H1 (cell line): ENCODE measurements at regions not wholly inside any gene's neighbourhood (a gene's known extent, or its start where the extent isn't known, plus 50 kb on each side); places are given as distances from the start of the nearest gene placed in this dataset.

Experiments
- CTCF ChIA-PET: fragments of 300-600 bp; sonication (Branson Sonifier 250); formaldehyde crosslinking; loops from one replicate; lab custom pipeline; 2021; ENCODE audit not compliant: partially characterized antibody; lab: Charles Lee
- POLR2A ChIA-PET: fragments of 300-600 bp; sonication (Branson Sonifier 250); formaldehyde crosslinking; loops from one replicate; lab custom pipeline; 2021; ENCODE audit warnings: inconsistent platforms; ENCODE audit not compliant: partially characterized antibody; lab: Charles Lee
- DNase-seq, 2 experiments: peaks; one replicate each; pipeline versions ENCODE4 v3.0.0 to v3.0.0-alpha.2; 2010 to 2022; ENCODE audit warnings: low spot score in 2 of 2, low read depth in 1 of 2, mixed read lengths in 1 of 2
- FAIRE-seq: peaks from 2 replicates; lab custom pipeline; 2011; peaks lifted over from hg19 to GRCh38; lab: Jason Lieb, UNC
- H2AFZ ChIP-seq: 2 replicates; pipeline ENCODE4 v1.8.1; 2012; ENCODE audit warnings: low read length, inconsistent platforms
- H2AK5ac ChIP-seq: 2 replicates; pipeline ENCODE4 v1.6.1; 2013; ENCODE audit warnings: low read depth, low read length
- H2BK120ac ChIP-seq: replicated peaks from 2 replicates; pipeline ENCODE3; 2013; ENCODE audit warnings: low read depth, low read length, inconsistent platforms
- H2BK12ac ChIP-seq: 2 replicates; pipeline ENCODE4 v1.6.1; 2013; ENCODE audit warnings: low read depth, low read length
- H2BK15ac ChIP-seq: 2 replicates; pipeline ENCODE4 v1.6.1; 2013; ENCODE audit warnings: low read length
- H2BK20ac ChIP-seq: 2 replicates; pipeline ENCODE4 v1.6.1; 2013; ENCODE audit warnings: low read length
- H2BK5ac ChIP-seq: 2 replicates; pipeline ENCODE4 v1.6.1; 2013; ENCODE audit warnings: low read depth, low read length
- H3K14ac ChIP-seq: 2 replicates; pipeline ENCODE4 v1.6.1; 2013; ENCODE audit warnings: inconsistent platforms; ENCODE audit not compliant: insufficient read length
- H3K18ac ChIP-seq: 2 replicates; pipeline ENCODE4 v1.6.1; 2013; ENCODE audit warnings: low read length; ENCODE audit errors: extremely low read depth
- H3K23ac ChIP-seq: 2 replicates; pipeline ENCODE4 v1.6.1; 2013; ENCODE audit warnings: inconsistent platforms; ENCODE audit not compliant: insufficient read length
- H3K23me2 ChIP-seq: 2 replicates; pipeline ENCODE4 v1.6.1; 2013; ENCODE audit warnings: low read depth, low read length
- H3K27ac ChIP-seq: 2 replicates; pipeline ENCODE4 v1.6.1; 2011; ENCODE audit warnings: low read depth, low read length, inconsistent platforms
- H3K27me3 ChIP-seq, 4 experiments: replicated peaks in 1 of 4; 1 replicate in 1 of 4; 2 replicates in 3 of 4; pipeline versions ENCODE4 v1.6.1 to v1.8.1; 2011 to 2013; ENCODE audit warnings: low read length in 3 of 4, mild to moderate bottlenecking in 3 of 4, inconsistent platforms in 2 of 4, mixed read lengths in 2 of 4, moderate library complexity in 1 of 4; ENCODE audit not compliant: control insufficient read depth in 3 of 4, insufficient read depth in 3 of 4; ENCODE audit errors: extremely low read depth in 1 of 4
- H3K36me3 ChIP-seq, 4 experiments: 2 replicates each; pipeline versions ENCODE4 v1.6.1 to v1.8.1; 2011 to 2013; ENCODE audit warnings: mild to moderate bottlenecking in 4 of 4, low read length in 3 of 4, moderate library complexity in 2 of 4, control low read depth in 1 of 4, inconsistent platforms in 1 of 4; ENCODE audit not compliant: insufficient read depth in 4 of 4, control insufficient read depth in 2 of 4
- H3K4ac ChIP-seq: replicated peaks from 2 replicates; pipeline ENCODE3; 2013; ENCODE audit warnings: low read length, low read depth, mixed read lengths, inconsistent platforms; ENCODE audit not compliant: insufficient read length
- H3K4me1 ChIP-seq, 4 experiments: replicated peaks in 1 of 4; 1 replicate in 1 of 4; 2 replicates in 3 of 4; pipeline versions ENCODE4 v1.6.1 to v1.8.1; 2011 to 2013; ENCODE audit warnings: low read length in 3 of 4, inconsistent platforms in 2 of 4, mixed read lengths in 1 of 4; ENCODE audit not compliant: insufficient read depth in 4 of 4, control insufficient read depth in 3 of 4
- H3K4me2 ChIP-seq, 2 experiments: 2 replicates each; pipeline versions ENCODE4 v1.6.1 to v1.8.1; 2011 to 2013; ENCODE audit warnings: low read depth in 2 of 2, low read length in 2 of 2, control low read depth in 1 of 2, inconsistent platforms in 1 of 2, mild to moderate bottlenecking in 1 of 2; ENCODE audit not compliant: insufficient read depth in 1 of 2
- H3K4me3 ChIP-seq, 4 experiments: fragments of 200-600, 300-600 bp in 1 of 4; sonication (generic), shearing (Covaris generic), sonication (Bioruptor Twin) in 1 of 4; 2 replicates each; pipeline versions ENCODE4 v1.5.1 to v1.8.1; 2011 to 2016; ENCODE audit warnings: low read length in 4 of 4, low read depth in 3 of 4, control low read depth in 2 of 4, inconsistent platforms in 2 of 4, mild to moderate bottlenecking in 2 of 4, mixed read lengths in 1 of 4, moderate library complexity in 1 of 4; ENCODE audit not compliant: insufficient read depth in 2 of 4; ENCODE audit errors: extremely low read depth in 1 of 4
- H3K56ac ChIP-seq: replicated peaks from 2 replicates; pipeline ENCODE3; 2013; ENCODE audit warnings: low read depth, mild to moderate bottlenecking, mixed read lengths, low read length, inconsistent platforms; ENCODE audit not compliant: insufficient read length
- H3K79me1 ChIP-seq: 2 replicates; pipeline ENCODE4 v1.6.1; 2013; ENCODE audit warnings: low read depth, low read length, control low read depth
- H3K79me2 ChIP-seq, 2 experiments: 2 replicates each; pipeline versions ENCODE4 v1.6.1 to v1.8.1; 2012 to 2013; ENCODE audit warnings: low read length in 2 of 2, mild to moderate bottlenecking in 2 of 2, inconsistent platforms in 1 of 2; ENCODE audit not compliant: insufficient read depth in 2 of 2, control insufficient read depth in 1 of 2
- H3K9ac ChIP-seq, 4 experiments: replicated peaks in 1 of 4; 1 replicate in 1 of 4; 2 replicates in 3 of 4; pipeline versions ENCODE4 v1.6.1 to v1.8.1; 2011 to 2013; ENCODE audit warnings: low read depth in 3 of 4, low read length in 3 of 4, control low read depth in 2 of 4, mild to moderate bottlenecking in 2 of 4, moderate library complexity in 2 of 4, inconsistent platforms in 1 of 4; ENCODE audit errors: extremely low read depth in 1 of 4
- H3K9me3 ChIP-seq, 2 experiments: 2 replicates each; pipeline versions ENCODE4 v1.6.1 to v1.8.1; 2012 to 2013; ENCODE audit warnings: mild to moderate bottlenecking in 2 of 2, moderate library complexity in 2 of 2, control low read depth in 1 of 2, inconsistent platforms in 1 of 2, low read depth in 1 of 2, low read length in 1 of 2, mixed read lengths in 1 of 2; ENCODE audit not compliant: insufficient read depth in 2 of 2
- H4K20me1 ChIP-seq, 2 experiments: replicated peaks in 1 of 2; 2 replicates each; pipeline versions ENCODE3 to v1.8.1; 2011 to 2013; ENCODE audit warnings: inconsistent platforms in 2 of 2, low read length in 2 of 2, mild to moderate bottlenecking in 1 of 2; ENCODE audit not compliant: insufficient read depth in 2 of 2, control insufficient read depth in 1 of 2
- H4K5ac ChIP-seq: 2 replicates; pipeline ENCODE4 v1.6.1; 2013; ENCODE audit warnings: low read length, low read depth, mixed read lengths, inconsistent platforms; ENCODE audit not compliant: insufficient read length
- H4K8ac ChIP-seq: 2 replicates; pipeline ENCODE4 v1.8.0; 2013; ENCODE audit warnings: mild to moderate bottlenecking, moderate library complexity, low read length, inconsistent platforms; ENCODE audit not compliant: insufficient read depth; ENCODE audit errors: extremely low read depth
- H4K91ac ChIP-seq: replicated peaks from 2 replicates; pipeline ENCODE3; 2013; ENCODE audit warnings: low read length, mixed read lengths, inconsistent platforms; ENCODE audit not compliant: insufficient read length
- CREB1 ChIP-seq: IDR thresholded peaks from 2 replicates; pipeline ENCODE4 v1.6.1; 2012; ENCODE audit warnings: inconsistent platforms
- KDM1A ChIP-seq: fragments of 200-600, 300-600 bp; sonication (generic); IDR thresholded peaks from 2 replicates; pipeline ENCODE4 v1.7.1; 2016; ENCODE audit warnings: mild to moderate bottlenecking, low read length, borderline replicate concordance
- RBBP5 ChIP-seq: IDR thresholded peaks from 2 replicates; pipeline ENCODE4 v1.7.1; 2012; ENCODE audit warnings: low read depth, mild to moderate bottlenecking, inconsistent platforms, low read length, moderate library complexity, borderline replicate concordance
- WGBS, 2 experiments: shearing (Covaris generic) in 1 of 2; methylation state at CpG; one replicate each; pipeline versions ENCODE4 v1.1.6 to v1.1.7; 2013 to 2015; ENCODE audit warnings: low lambda C conversion rate in 2 of 2, mixed read lengths in 2 of 2, inconsistent platforms in 1 of 2, low coverage in 1 of 2, missing lambda C conversion rate in 1 of 2; ENCODE audit not compliant: insufficient replicate concordance in 2 of 2, insufficient coverage in 1 of 2, insufficient read length in 1 of 2; ENCODE audit errors: extremely low coverage in 1 of 2, missing lambda C conversion rate in 1 of 2; 5-methylcytosine and 5-hydroxymethylcytosine counted together

- Histone ChIP-seq H3K27ac (no peak overlapping the region), H2BK120ac (no peak overlapping the region), H3K9ac (no peak overlapping the region), H4K20me1 (no peaks in the 10 kb centered on the region), H3K23ac (no peak overlapping the region), H3K79me2 (no peaks in the 10 kb centered on the region), H2BK12ac (no peak overlapping the region), H4K91ac (no peak overlapping the region), H3K9me3 (no peaks in the 10 kb centered on the region), H2BK20ac (no peak overlapping the region), H3K79me1 (no peaks in the 10 kb centered on the region), H2AFZ (no peak overlapping the region), H3K4me3 (no peak overlapping the region), H3K27me3 (no peaks in the 10 kb centered on the region), H3K36me3 (no peaks in the 10 kb centered on the region), H3K14ac (no peak overlapping the region), H2BK15ac (no peak overlapping the region), H2BK5ac (no peak overlapping the region), H3K23me2 (no peaks in the 10 kb centered on the region), H3K4me1 (no peaks in the 10 kb centered on the region), H3K4me2 (no peak overlapping the region), H3K56ac (no peak overlapping the region), H4K5ac (no peak overlapping the region), H2AK5ac (no peak overlapping the region), H3K4ac (no peak overlapping the region), H3K18ac (no peak overlapping the region), H4K8ac (no peak overlapping the region)
- TF ChIP-seq RBBP5 (no peak), KDM1A (no peak), CREB1 (no peak)
- 88% methylated on average over 5 of the region's 5 CpGs; no CpG with 5 or more reads in 1 of the 2 experiments for WGBS, 2 experiments
- FAIRE-seq (no peak), DNase-seq (no peak)
- ChIA-PET POLR2A (no interaction called here), CTCF (interaction anchor here (1.0 to 1.1 kb wide), 2 partner anchors 11 to 264 kb away, joined by 3 to 5 read pairs; no protein-coding TSS in a partner anchor)
Observed at GRCh38 chr2:17036361-17036760, 370.7 kb upstream of the CYRIA start.
